ENCODE measurements at regions not wholly inside any gene's neighbourhood (a gene's known extent, or its start where the extent isn't known, plus 50 kb on each side); places are given as distances from the start of the nearest gene placed in this dataset.
A peak's percentile ranks its signal among the peaks of the same experiment; 100 is the strongest.

DNA sequence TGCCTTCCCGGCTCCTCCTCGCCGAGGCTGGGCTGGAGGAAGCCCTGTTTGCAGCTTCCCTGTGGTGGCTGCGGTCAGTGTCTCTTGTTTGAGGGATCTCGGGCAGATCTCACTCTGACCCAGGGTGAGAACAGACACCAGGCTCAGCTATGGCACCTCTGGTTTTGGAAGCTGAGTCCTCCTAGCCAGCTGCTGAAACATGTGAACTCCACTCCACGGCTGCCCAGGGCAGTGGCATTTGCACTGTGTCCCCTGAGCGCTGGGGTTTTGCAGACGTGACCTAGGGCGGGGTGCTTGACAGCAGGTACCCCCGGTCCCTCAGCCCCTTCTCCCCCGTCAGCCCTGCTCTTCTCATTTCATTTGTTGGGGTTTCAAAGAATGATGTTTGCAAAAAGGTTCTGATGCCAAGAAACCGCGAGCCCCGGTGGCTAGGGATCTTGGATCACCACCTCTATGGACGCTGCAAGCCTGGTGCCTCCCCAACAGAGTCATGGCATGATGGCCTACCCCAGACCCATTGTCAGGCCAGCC is 55.0 kb upstream of the DACT2 start:
- Histone ChIP-seq H3K27me3 (ENCODE audit: insufficient read depth, low read length) (no peaks in the 10 kb centered on the region), H3K4me3 (ENCODE audit: insufficient read depth, low read length) (no peak overlapping the region), H4K20me1 (ENCODE audit: insufficient read depth, low read length) (no peaks in the 10 kb centered on the region), H2AFZ (ENCODE audit: low read length) (no peak overlapping the region), H3K27ac (ENCODE audit: low read depth, low read length) (no peak overlapping the region), H3K4me1 (ENCODE audit: insufficient read depth, low read length) (no peaks in the 10 kb centered on the region), H3K9me3 (ENCODE audit: low read depth, low read length) (no peaks in the 10 kb centered on the region), H3K4me2 (ENCODE audit: insufficient read depth, low read length) (no peak overlapping the region), H3K36me3 (ENCODE audit: insufficient read depth, low read length) (no peaks in the 10 kb centered on the region), H3K79me2 (ENCODE audit: insufficient read depth, low read length) (no peaks in the 10 kb centered on the region)
- TF ChIP-seq, protein P1, sequence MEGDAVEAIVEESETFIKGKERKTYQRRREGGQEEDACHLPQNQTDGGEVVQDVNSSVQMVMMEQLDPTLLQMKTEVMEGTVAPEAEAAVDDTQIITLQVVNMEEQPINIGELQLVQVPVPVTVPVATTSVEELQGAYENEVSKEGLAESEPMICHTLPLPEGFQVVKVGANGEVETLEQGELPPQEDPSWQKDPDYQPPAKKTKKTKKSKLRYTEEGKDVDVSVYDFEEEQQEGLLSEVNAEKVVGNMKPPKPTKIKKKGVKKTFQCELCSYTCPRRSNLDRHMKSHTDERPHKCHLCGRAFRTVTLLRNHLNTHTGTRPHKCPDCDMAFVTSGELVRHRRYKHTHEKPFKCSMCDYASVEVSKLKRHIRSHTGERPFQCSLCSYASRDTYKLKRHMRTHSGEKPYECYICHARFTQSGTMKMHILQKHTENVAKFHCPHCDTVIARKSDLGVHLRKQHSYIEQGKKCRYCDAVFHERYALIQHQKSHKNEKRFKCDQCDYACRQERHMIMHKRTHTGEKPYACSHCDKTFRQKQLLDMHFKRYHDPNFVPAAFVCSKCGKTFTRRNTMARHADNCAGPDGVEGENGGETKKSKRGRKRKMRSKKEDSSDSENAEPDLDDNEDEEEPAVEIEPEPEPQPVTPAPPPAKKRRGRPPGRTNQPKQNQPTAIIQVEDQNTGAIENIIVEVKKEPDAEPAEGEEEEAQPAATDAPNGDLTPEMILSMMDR (IDR thresholded peaks at IDR 0.05; ENCODE audit: extremely low read depth, low read depth, low read length), result no peak
- peak; percentile 45 for DNase-seq (ENCODE audit: insufficient read length, low spot score, missing footprints)

DNA sequence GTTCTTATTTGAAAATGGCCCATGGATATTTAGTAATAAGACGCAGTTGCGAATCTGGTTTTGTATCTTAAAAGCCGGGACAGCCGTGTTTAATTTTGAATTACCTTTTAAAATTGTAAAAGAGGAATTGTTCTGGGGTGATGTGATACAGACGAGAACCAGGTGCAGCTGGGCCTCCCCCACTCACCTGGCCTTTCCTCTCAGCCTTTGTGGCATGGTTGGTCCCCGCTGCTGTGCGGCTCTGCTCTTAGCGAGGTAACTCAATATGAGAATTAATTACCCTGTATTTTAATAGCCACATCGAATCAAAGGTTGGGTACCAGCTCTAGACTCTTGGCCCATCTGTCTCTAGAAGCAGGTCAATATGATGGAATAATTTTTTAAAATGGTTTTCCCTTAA is 56.5 kb upstream of the DACT2 start:
- Histone ChIP-seq H3K36me3 (ENCODE audit: insufficient read depth, low read length) (no peaks in the 10 kb centered on the region), H3K27me3 (ENCODE audit: insufficient read depth, low read length) (no peaks in the 10 kb centered on the region), H2AFZ (ENCODE audit: low read length) (no peak overlapping the region), H3K4me1 (ENCODE audit: insufficient read depth, low read length) (no peaks in the 10 kb centered on the region), H3K9me3 (ENCODE audit: low read depth, low read length) (no peaks in the 10 kb centered on the region), H3K27ac (ENCODE audit: low read depth, low read length) (no peak overlapping the region), H3K79me2 (ENCODE audit: insufficient read depth, low read length) (no peaks in the 10 kb centered on the region), H3K4me3 (ENCODE audit: insufficient read depth, low read length) (no peak overlapping the region), H3K4me2 (ENCODE audit: insufficient read depth, low read length) (no peak overlapping the region), H4K20me1 (ENCODE audit: insufficient read depth, low read length) (no peaks in the 10 kb centered on the region)
- TF ChIP-seq, protein P1 (IDR thresholded peaks at IDR 0.05; ENCODE audit: extremely low read depth, low read depth, low read length), result no peak
- peak; percentile 46 for DNase-seq (ENCODE audit: insufficient read length, low spot score, missing footprints)

DNA sequence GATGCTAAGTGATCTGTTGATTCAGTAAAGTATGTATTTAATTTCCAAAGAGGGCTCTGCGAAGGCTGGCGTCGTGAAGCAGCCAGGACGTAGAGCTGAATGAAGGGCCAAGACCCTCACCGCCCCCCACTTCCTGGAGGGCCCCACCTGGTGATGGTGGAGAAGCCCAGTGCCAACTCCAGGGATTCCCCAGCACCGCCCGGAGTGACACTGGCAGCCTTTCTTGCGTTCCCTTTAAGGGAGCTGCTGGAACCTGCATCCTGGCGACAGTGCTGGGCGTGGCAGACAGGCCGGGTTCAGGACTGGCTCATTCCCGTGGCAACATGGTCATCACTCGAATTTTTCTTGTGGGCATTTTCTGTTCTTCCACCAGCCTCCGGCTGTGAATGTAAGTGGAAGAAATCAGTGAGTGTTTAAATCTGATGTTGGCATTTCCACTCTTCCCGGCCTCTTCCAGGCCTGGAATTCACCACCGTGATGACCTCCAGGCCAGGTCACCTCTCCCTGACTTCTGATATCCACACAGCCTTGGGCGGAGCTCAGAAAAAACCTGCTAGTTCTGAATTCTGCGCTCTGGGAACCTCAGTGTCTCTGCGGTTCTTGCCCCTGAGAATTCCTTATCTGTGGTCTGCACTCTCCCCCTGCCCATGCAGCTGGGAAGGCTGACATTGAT is 57.4 kb upstream of the DACT2 start:
- Histone ChIP-seq H4K20me1 (ENCODE audit: insufficient read depth, low read length) (no peaks in the 10 kb centered on the region), H3K4me2 (ENCODE audit: insufficient read depth, low read length) (no peak overlapping the region), H3K79me2 (ENCODE audit: insufficient read depth, low read length) (no peaks in the 10 kb centered on the region), H2AFZ (ENCODE audit: low read length) (no peak overlapping the region), H3K4me3 (ENCODE audit: insufficient read depth, low read length) (no peak overlapping the region), H3K27ac (ENCODE audit: low read depth, low read length) (no peak overlapping the region), H3K27me3 (ENCODE audit: insufficient read depth, low read length) (no peaks in the 10 kb centered on the region), H3K9me3 (ENCODE audit: low read depth, low read length) (no peaks in the 10 kb centered on the region), H3K36me3 (ENCODE audit: insufficient read depth, low read length) (no peaks in the 10 kb centered on the region), H3K4me1 (ENCODE audit: insufficient read depth, low read length) (no peaks in the 10 kb centered on the region)
- TF ChIP-seq, protein P1 (IDR thresholded peaks at IDR 0.05; ENCODE audit: extremely low read depth, low read depth, low read length), result no peak
- DNase-seq (ENCODE audit: insufficient read length, low spot score, missing footprints), result peak; percentile 43

DNA sequence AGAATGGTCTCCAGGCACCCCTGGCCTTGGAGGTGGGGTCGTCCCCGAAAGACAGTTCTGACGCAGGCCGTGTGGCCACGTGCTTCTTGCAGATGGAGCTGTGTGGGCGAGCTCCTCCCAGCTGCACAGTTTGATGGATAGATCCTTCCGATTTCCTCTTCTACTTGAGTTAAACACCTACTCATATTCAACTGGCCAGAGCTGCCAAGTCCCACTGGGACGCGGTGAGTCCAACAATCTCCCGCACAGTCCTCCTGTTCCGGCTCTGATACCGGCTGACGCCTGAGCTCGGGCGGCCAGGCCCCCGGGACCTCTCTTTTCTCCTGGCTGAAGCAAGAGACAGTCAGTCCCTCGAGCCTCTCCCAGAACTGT is 57.9 kb upstream of the DACT2 start:
- H3K79me2 ChIP-seq (ENCODE audit: insufficient read depth, low read length), result no peaks in the 10 kb centered on the region
- H2AFZ ChIP-seq (ENCODE audit: low read length), result no peak overlapping the region
- no peaks in the 10 kb centered on the region for H4K20me1 ChIP-seq (ENCODE audit: insufficient read depth, low read length)
- TF ChIP-seq, protein P1 (IDR thresholded peaks at IDR 0.05; ENCODE audit: extremely low read depth, low read depth, low read length), result no peak
- no peaks in the 10 kb centered on the region for H3K36me3 ChIP-seq (ENCODE audit: insufficient read depth, low read length)
- H3K9me3 ChIP-seq (ENCODE audit: low read depth, low read length), result no peaks in the 10 kb centered on the region
- no peak overlapping the region for H3K27ac ChIP-seq (ENCODE audit: low read depth, low read length)
- H3K4me2 ChIP-seq (ENCODE audit: insufficient read depth, low read length), result no peak overlapping the region
- H3K27me3 ChIP-seq (ENCODE audit: insufficient read depth, low read length), result no peaks in the 10 kb centered on the region
- H3K4me3 ChIP-seq (ENCODE audit: insufficient read depth, low read length), result no peak overlapping the region
- H3K4me1 ChIP-seq (ENCODE audit: insufficient read depth, low read length), result no peaks in the 10 kb centered on the region
- DNase-seq (ENCODE audit: insufficient read length, low spot score, missing footprints), result no peak

Measured in osteoblast (primary cell).